DND-41 (cell line): ENCODE measurements at regions not wholly inside any gene's neighbourhood (a gene's known extent, or its start where the extent isn't known, plus 50 kb on each side); places are given as distances from the start of the nearest gene placed in this dataset.

Experiments used
- EZH2 ChIP-seq: IDR thresholded peaks from 3 replicates; pipeline ENCODE4 v1.6.1; 2012; ENCODE audit warnings: borderline replicate concordance, low read depth, mild to moderate bottlenecking, moderate library complexity, low read length, inconsistent platforms; ENCODE audit not compliant: severe bottlenecking
- TF ChIP-seq, protein P1 (sequence below): IDR thresholded peaks from 2 replicates; pipeline ENCODE4 v1.5.1; 2012; ENCODE audit warnings: borderline replicate concordance, low read length, moderate library complexity, mild to moderate bottlenecking; ENCODE audit not compliant: poor library complexity, severe bottlenecking; ENCODE audit errors: extremely low read depth

DNA sequence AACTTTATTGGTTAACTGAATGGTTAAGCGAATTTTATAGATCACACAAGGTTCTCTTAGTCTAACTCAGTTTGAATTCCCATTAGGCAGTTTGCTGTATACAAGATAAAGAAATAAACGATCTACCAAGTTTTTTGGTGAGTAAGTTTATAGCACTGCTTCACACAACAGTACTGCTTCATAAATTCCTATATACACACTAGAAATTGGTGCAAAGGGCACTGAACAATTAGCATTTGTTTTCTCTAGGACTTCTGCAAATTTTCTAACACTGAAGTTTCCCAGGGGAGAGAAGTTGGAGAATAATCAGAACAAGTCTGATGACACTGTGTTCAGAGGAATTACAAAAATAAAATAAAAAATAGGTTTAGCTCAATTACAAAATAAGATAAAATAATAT lies 1138.8 kb upstream of the PCDH9 start:
- TF ChIP-seq, protein P1, sequence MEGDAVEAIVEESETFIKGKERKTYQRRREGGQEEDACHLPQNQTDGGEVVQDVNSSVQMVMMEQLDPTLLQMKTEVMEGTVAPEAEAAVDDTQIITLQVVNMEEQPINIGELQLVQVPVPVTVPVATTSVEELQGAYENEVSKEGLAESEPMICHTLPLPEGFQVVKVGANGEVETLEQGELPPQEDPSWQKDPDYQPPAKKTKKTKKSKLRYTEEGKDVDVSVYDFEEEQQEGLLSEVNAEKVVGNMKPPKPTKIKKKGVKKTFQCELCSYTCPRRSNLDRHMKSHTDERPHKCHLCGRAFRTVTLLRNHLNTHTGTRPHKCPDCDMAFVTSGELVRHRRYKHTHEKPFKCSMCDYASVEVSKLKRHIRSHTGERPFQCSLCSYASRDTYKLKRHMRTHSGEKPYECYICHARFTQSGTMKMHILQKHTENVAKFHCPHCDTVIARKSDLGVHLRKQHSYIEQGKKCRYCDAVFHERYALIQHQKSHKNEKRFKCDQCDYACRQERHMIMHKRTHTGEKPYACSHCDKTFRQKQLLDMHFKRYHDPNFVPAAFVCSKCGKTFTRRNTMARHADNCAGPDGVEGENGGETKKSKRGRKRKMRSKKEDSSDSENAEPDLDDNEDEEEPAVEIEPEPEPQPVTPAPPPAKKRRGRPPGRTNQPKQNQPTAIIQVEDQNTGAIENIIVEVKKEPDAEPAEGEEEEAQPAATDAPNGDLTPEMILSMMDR: no peak
- no peak for TF ChIP-seq EZH2
